DMS114 treated with DMSO at 0.1 percent for 48 hours (cell line): ENCODE measurements at regions not wholly inside any gene's neighbourhood (a gene's known extent, or its start where the extent isn't known, plus 50 kb on each side); places are given as distances from the start of the nearest gene placed in this dataset.

ENCODE experiments used
- DNase-seq: peaks from one replicate; lab custom pipeline; 2025; ENCODE audit not compliant: unreplicated experiment; lab: John Stamatoyannopoulos, UW

DNA sequence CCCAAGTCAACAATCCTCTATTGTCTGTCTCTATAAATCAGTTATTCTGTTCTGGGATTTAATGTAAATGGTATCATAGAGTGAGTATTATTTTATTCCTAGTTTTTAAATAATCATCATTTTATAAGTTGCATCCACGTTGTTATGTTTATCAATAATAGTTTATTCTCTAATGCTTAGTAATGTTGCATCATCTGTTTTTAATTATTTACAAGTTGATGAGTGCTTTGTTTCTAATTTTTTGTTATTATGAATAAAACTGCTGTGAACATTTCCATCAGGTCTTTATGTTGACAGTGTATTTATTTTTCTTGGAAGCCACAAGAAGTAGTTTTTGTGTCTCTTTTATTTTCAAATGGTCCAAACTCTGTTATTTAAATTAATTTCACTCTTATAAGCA, 1201.2 kb upstream of the CDH6 start:
- DNase-seq: no peak

DNA sequence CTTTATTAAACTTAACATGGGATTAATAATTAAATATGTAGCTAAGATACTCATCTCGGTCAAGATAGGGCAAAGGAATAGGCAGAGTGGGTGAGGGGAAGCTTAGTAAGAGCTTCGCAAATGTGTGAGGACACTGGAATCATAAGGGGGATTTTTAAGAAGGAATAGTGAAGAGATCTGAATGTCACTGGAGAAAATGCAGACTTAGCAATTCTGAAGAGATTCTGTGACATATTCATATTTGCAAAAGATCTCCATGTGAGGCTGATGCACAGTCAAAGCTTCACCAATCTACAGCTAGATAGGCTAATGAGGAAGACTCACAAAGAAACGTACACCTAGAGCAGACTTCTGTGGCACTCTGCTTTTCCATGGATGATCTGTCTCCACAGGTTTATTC, 1202.8 kb upstream of the CDH6 start:
- DNase-seq: no peak

DNA sequence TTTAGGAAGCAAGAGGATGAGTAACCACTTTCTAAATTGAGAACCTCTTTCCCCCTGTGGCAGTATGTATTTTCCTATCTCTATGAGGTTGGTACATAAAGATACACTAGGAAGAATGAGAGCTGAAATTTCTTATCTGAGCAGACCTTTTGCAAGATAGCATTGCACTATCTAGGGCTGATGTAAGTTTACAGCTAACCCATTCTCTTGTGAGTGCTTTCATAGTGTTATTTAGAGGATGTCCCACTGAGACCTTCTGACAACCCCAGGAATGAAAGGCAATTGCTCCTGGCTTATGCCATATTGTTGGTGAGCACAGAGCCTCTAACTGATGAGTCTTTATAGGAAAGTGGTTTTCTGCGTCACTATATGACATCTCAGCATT, 1209.3 kb upstream of the CDH6 start:
- no peak for DNase-seq

DNA sequence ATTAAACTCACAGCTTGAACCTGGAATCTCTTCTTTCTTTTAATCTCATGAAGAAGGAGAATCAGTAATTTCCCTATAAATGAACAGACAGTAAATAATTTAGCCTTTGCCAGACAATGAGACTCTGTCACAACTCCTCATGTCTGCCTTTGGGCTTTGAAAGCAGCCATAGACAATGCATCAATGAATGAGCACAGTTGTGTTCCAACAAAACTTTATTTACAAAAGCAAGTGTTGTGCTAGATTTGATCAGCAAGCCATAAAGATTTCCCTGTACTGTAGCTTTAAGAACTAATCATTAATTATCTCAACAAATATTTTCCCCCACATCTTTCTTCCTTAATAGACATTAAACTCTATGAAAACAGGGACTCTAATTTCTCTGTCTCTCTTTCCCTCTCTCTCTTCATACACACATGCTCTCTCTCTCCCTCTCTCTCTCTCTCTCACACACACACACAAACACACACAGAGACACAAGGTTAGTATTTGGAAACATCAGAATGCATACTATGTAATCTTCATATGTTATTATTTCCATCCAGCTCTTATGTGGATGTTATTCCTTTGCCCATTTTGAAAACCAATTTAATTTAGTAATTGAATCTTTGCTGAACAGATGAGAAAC, 1209.8 kb upstream of the CDH6 start:
- DNase-seq: no peak

DNA sequence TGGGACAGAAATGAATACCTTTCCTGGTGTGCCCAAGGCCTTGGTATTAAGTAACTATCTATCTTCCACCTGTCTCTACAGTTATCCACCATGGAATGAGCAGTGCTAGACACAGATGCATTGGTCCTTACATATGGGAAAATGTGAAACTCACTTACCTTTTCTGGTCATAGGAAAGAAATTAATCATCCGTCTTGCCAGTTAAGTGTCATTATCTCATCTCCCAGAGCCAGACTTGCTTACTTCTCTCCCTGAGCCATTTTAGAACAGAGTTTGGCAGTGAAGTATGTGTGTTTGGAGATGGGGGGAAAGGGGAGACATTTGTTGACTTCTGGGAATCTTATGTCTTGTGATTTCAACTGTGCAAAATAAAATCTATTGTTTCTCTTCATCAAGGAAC, 1211.0 kb upstream of the CDH6 start:
- DNase-seq: no peak

DNA sequence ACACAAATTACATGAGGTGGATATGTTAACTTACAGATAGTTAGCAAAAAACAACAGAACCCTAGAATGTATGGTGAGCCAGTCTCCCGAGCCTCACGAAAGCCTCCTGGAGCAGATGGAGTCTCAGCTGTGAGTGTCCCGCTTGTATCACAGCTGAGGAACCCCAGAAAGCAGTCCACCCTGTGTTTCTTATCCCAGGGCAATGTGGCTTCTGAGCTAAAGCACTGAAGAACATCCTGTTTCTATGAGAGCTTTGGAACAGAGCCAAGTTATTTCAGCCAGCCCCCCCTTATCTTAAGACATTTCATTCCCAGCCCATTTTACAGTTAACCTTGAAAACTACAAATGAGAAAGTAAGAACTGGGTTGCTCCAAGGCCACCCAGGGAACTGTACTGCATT, 1220.9 kb upstream of the CDH6 start:
- DNase-seq: no peak

DNA sequence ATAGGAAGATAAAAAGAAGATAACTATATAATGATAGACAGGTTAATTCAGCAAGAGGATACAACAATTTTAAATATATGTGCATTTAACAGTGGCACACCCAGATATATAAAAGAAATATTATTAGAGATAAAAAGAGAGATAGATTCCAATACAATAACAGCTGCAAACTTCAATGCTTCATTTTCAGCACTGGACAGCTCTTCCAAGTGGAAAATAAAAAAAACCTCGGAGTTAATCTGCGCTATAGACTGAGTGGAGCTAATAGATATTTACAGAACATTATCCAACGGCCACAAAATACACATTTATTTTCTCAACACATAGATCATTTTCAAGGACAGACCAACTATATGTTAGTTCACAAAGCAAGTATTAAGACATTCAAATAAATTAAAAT, 1229.5 kb upstream of the CDH6 start:
- no peak for DNase-seq

DNA sequence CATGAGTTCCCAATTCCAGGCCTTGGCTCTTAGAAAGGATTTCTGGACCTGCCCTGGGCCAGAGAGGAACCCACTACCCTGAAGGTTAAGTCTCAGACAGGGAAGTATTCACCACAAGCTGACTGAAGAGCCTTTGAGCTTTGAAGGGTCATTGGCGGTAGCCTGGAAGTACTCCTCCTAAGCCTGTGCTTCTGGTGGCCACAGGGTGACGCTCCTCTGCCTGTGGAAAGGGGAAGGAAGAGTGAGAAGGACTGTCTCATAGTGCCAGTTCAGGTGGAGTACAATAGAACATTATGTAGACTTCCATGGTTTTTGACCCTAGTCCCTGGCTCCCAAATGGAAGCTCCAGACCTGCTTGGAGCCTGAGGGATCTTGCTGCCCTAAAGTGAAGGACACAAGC, 1233.2 kb upstream of the CDH6 start:
- no peak for DNase-seq

DNA sequence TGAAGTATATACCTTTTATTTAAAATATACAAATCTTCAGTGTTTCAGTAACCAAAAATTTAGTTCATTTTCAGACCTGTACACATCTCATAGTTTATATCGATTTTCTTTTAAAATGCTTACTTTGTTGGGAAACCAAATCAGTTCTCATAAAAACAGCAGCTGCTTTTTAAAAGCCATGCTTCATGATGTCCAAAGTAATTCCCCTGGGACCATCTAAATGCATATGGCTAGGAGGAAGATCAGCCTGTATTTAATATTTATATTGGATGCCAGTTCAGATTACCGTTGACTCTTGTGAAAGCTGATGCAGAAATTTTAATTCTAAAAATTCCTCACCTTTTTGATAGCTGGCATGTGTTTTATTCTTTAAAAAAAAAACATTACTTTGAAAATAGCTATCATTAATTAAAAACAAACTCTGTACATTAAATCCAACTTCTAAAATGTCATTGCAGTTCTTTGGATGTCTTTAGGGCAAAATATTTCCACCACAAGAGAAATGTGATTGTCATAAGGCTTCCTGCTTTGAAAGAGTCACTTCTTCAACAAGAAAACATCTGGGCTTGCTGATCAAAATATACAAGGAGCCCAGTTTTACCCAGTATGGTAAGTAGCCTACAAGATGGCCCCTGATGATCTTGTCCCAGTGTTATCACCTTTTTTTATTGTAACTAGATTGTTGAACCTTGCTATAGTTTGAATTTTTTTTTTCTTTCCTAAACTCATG, 1242.9 kb upstream of the CDH6 start:
- no peak for DNase-seq

DNA sequence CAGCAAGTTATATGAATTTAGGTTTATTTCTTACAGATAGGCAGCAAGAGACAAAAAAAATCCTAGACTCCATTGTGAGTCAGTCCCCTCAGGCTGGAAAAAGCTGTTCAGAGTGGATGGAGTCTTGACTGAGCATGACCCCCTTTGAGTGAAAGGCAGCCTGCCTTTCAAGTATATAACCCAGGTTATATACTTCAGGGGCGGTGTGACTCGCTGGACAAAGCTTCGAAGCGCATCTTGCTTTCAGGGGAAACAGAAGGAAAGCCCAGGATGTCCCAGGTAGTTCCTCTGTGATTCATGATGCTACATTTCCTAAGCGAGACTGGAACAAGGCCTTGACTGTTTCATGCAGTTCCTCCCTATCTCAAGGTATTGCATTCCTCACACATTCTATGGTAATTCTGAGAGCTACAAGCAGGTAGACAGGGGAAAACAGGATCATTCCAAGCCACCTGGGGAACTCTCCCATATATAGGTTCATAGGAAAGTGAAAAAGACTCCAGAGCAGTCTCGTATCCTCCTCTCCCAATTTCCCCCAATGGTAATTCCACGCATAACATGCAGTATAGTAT, 1244.1 kb upstream of the CDH6 start:
- no peak for DNase-seq

DNA sequence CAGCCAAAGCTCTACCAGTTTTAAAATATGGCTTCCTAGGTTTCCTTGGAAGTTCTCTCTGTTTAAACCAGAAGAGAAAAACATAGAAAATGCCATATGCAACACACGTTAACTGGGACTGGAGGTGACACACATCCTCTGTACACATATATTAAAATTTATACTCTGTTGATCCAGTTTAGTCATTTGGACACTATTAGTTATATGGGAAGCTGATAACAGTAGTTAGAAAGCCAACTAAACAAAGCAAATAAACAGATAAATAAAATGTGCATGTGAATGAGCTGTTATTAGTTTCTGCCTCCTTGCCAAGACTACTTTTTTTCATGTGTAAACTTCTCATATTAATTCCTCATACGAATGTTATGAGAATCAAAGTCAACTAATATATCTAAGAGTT, 1249.2 kb upstream of the CDH6 start:
- DNase-seq: no peak

DNA sequence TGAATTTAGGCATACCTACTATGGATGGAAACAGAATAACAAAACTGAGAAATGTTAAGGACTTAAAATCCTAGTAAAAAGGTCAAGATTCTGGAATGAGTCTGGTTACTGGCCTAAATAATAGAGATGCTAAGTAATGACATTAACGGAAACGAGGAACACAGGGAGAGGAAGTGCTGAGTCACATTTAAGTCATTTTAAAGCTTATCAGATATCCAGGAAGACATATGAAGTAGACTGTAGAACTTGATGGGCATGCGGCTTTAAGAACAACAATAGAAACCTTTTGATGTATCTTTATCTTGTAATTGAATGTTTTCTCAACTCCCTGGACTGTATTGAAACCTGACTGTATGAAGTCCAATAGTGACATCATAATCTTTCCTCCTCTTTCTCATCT, 1251.4 kb upstream of the CDH6 start:
- no peak for DNase-seq

DNA sequence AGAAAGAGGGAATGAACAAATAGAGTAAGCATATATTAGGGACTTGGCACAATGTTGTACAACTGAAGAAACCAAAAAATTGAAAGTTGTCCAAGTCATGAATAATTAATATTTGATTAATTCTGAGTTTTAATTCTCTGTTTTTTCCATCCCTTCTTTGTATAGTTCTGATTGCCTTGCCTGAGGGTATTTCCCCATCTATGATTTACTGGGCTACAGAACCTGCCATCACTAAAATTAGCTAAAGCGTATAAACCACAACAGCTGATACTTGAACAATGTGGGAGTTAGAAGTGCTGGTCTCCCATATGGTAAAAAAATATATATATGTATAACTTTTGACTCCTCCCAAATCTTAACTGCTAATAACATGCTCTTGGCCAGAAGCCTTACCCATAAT, 1253.5 kb upstream of the CDH6 start:
- DNase-seq: no peak

DNA sequence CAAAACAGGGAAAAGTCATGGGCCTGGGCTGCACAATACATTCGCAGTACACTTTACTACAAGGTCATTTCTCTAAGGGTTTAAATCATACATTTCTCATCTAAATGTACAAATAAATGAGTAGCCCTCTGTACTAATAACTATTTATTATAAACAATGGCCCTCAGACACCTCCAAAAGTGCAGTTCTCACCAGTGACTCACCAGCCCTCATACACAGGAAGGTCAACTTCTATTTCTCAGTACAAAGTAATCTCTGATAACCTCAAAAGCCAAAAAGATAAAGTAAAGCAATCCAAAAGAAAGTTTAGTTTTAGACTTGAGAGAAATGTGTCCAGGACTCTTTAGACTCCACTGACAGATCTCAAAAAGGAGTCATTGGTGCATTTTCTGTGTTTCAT, 1258.1 kb upstream of the CDH6 start:
- DNase-seq: no peak

DNA sequence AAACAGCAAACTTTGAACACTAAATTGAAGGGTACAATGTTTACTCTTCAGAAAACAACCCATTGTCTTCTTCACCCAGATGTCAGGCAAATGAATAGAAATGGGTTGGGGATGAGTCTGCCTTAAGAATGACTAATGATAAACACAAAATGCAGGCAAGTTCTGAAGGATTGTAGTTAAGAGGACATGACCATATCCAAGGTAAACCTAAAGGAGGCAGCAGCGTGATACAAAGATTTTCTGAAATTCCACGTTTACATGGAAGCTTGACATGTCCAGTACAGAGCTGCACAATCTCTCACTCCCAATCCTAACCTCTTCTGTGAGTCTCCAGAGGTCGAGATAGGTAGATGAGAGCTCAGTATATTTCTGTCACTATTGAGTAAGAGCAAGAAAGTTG, 1263.2 kb upstream of the CDH6 start:
- DNase-seq: no peak

DNA sequence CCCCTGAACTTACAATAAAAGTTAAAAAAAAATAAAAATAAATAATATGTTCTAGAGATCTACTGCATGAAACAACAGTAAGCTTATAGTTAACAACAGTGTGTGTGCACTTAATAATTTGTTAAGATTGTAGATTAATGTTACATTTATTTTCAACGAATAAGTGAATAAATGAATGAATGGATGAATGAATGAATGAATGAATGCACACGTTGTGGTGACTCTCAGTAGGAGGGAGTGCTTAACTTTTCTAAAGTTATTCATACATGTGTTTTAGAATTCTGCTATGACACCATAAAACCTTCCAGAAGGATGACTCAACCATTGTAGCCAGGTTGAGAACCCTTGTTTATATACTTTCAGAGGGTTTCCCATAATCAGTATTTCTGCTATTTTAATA, 1269.4 kb upstream of the CDH6 start:
- DNase-seq: no peak

DNA sequence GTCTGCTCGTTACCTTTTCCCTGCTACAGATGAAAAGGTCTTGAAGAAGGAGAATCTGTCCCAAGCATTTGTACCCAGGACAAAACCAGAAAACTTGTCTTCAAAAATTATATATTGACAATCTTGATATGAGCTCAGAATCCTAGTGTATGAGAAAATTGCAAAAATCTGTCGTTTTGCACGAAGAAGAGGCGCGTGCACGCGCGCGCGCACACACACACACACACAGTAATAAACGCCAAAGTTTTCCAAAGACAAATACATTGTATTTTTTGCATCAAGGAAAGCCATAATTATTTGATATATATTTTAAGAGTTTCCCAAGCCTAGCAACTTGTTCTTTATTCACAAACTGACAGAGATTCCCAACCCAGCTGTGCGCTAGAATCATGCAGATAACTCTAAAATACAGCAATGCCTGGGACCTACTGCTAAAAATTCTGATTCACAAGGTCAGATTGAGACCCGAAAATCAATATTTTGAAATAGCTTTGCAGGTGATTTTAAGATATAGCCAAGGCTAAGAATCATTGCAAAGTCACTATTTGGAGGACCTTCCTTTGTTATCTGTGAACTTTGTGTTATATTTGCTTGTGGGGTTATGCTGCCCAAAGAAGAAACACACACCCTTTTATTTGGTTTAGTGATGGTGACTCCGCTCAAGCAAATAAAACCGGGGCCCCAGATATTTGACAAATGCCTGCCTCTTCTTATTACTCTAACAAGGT, 1287.7 kb upstream of the CDH6 start:
- no peak for DNase-seq

DNA sequence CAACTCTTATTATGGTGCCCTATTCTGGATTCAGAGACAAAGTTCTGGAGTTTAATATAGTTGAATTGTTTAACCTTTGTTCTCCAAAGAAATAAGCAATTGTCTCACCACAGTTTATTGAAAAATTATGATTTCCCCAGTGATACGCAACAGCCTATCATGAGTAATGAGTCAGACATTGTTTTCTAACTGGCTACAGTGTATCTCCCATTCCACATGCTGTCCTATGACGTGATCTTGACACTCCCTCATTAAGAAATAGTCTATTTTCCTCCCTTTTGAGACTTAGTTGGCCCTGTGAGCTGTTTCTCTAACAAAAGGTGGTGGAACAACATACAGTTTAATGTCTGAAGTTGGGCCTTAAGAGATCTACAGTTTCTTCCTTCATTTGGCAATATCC, 1290.6 kb upstream of the CDH6 start:
- no peak for DNase-seq

DNA sequence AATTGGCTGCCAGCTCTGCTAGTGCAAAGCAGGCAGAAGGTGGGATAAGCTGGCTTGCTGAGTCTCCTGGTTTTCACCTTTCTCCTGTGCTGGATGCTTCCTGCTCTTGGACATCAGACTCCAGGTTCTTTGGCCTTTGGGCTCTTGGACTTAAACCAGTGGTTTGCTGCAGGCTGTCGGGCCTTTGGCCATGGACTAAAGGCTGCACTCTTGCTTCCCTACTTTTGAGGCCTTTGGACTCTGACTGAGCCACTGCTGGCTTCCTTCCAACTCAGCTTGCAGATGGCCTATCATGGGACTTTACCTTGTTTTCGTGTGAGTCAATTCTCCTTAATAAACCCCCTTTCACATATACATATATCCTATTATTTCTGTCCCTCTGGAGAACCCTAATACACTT, 1293.9 kb upstream of the CDH6 start:
- DNase-seq: no peak

DNA sequence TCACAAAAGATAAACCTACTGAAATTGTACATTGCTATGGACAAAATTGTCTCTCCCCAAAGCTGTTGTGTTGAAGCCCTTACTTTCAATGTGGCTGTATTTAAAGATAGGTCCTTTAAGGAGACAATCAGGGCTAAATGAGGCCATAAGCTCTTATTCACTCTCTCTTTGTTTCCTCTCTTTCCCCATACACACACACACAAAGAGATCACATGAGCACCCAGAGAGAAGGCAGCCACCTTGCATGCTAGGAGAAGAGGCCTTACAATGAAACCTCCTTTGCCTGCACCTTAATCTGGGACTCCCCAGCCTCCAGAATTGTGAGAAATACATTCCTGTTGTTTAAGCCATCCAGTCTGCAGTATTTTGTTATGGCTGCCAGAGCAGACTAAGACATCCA, 1295.6 kb upstream of the CDH6 start:
- no peak for DNase-seq

DNA sequence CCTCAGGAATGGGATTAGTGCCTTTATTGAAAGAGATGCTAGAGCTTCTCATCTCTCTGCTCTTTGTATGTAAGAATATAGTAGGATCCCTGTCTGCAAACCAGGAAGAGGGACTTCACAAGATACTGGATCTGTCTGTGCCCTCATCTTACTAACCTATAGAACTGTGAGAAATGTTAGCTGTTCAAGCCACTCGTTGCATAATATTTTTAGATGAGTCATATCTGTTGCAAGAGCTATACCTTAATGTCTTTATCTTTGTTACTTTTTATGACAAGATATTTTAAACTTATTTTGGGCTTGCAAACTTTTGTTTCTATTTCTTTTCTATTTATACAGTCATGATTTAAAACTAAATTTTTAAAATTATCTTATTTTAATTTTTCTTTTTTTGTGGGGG, 1296.8 kb upstream of the CDH6 start:
- no peak for DNase-seq

DNA sequence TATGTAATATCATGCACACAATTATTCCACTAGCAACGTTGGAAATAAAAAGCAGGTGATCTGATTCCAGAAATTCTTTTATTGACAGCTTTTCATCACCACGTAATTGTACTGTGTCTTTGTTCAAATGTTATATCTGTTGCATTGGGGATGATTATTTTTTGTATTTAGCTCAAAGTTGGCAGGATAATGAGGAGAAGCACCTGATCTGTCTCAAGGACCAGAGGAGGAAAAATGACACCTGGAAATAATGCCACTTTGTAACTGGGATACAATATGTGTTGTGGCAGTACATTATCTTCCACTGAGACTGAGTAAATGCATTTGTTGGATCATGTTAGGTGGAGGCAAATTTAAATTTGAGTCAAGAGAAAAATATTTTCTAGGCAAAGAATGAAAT, 1298.8 kb upstream of the CDH6 start:
- DNase-seq: no peak
